H9 (cell line): ENCODE measurements at regions not wholly inside any gene's neighbourhood (a gene's known extent, or its start where the extent isn't known, plus 50 kb on each side); places are given as distances from the start of the nearest gene placed in this dataset.

Experiments
- DNase-seq: peaks from one replicate; pipeline ENCODE4 v3.0.0-alpha.2; 2017
- H2AFZ ChIP-seq: one replicate; pipeline ENCODE4 v1.6.1; 2013; ENCODE audit warnings: mild to moderate bottlenecking, low read length, control low read depth, moderate library complexity
- H2AK5ac ChIP-seq: 2 replicates; pipeline ENCODE4 v1.6.1; 2013; ENCODE audit warnings: low read length, control low read depth, mixed read lengths; ENCODE audit not compliant: insufficient read length
- H2BK120ac ChIP-seq: one replicate; pipeline ENCODE4 v1.6.1; 2013; ENCODE audit warnings: low read depth, mild to moderate bottlenecking, low read length, control low read depth, inconsistent platforms; ENCODE audit not compliant: poor library complexity, severe bottlenecking
- H2BK12ac ChIP-seq: 2 replicates; pipeline ENCODE4 v1.6.1; 2013; ENCODE audit warnings: low read length, control low read depth, mixed read lengths, low read depth; ENCODE audit not compliant: insufficient read length
- H2BK15ac ChIP-seq: 2 replicates; pipeline ENCODE4 v1.6.1; 2013; ENCODE audit warnings: low read depth, low read length, control low read depth
- H2BK20ac ChIP-seq: one replicate; pipeline ENCODE4 v1.6.1; 2013; ENCODE audit warnings: low read depth, mild to moderate bottlenecking, low read length, control low read depth, inconsistent platforms; ENCODE audit not compliant: poor library complexity, severe bottlenecking
- H2BK5ac ChIP-seq: 2 replicates; pipeline ENCODE4 v1.6.1; 2013; ENCODE audit warnings: low read length, control low read depth, mixed read lengths; ENCODE audit not compliant: insufficient read length
- H3K14ac ChIP-seq: 2 replicates; pipeline ENCODE4 v1.6.1; 2013; ENCODE audit warnings: low read length, control low read depth; ENCODE audit not compliant: insufficient read depth
- H3K18ac ChIP-seq: 2 replicates; pipeline ENCODE4 v1.6.1; 2013; ENCODE audit warnings: low read depth, mild to moderate bottlenecking, mixed read lengths, low read length, control low read depth; ENCODE audit not compliant: insufficient read length
- H3K23ac ChIP-seq: 2 replicates; pipeline ENCODE4 v1.6.1; 2013; ENCODE audit warnings: low read length, control low read depth, mixed read lengths, low read depth; ENCODE audit not compliant: insufficient read length
- H3K23me2 ChIP-seq: 2 replicates; pipeline ENCODE4 v1.6.1; 2013; ENCODE audit warnings: low read depth, mild to moderate bottlenecking, mixed read lengths, low read length, control low read depth; ENCODE audit not compliant: insufficient read length, poor library complexity, severe bottlenecking
- H3K27ac ChIP-seq: 2 replicates; pipeline ENCODE4 v1.5.1; 2013; ENCODE audit warnings: low read length, control low read depth, mixed read lengths, low read depth; ENCODE audit not compliant: insufficient read length
- H3K27me3 ChIP-seq: 2 replicates; pipeline ENCODE4 v1.6.1; 2013; ENCODE audit warnings: low read length, control low read depth, inconsistent platforms; ENCODE audit not compliant: insufficient read depth
- H3K4ac ChIP-seq: 2 replicates; pipeline ENCODE4 v1.6.1; 2013; ENCODE audit warnings: low read depth, mild to moderate bottlenecking, control low read depth, inconsistent platforms, low read length, moderate library complexity
- H3K4me1 ChIP-seq: 2 replicates; pipeline ENCODE4 v1.6.1; 2013; ENCODE audit warnings: low read length, control low read depth, inconsistent platforms; ENCODE audit not compliant: insufficient read depth
- H3K4me2 ChIP-seq: 2 replicates; pipeline ENCODE4 v1.6.1; 2013; ENCODE audit warnings: low read length, control low read depth, mixed read lengths; ENCODE audit not compliant: insufficient read length, insufficient read depth
- H3K56ac ChIP-seq: 2 replicates; pipeline ENCODE4 v1.6.1; 2013; ENCODE audit warnings: low read depth, mild to moderate bottlenecking, mixed read lengths, low read length, control low read depth; ENCODE audit not compliant: insufficient read length
- H3K79me1 ChIP-seq: 2 replicates; pipeline ENCODE4 v1.6.1; 2013; ENCODE audit warnings: low read depth, mild to moderate bottlenecking, moderate library complexity, low read length, control low read depth, inconsistent platforms; ENCODE audit not compliant: insufficient read depth, poor library complexity, severe bottlenecking
- H3K79me2 ChIP-seq: 2 replicates; pipeline ENCODE4 v1.6.1; 2013; ENCODE audit warnings: low read length, control low read depth, inconsistent platforms; ENCODE audit not compliant: insufficient read depth
- H3K9ac ChIP-seq: 2 replicates; pipeline ENCODE4 v1.6.1; 2013; ENCODE audit warnings: low read length, control low read depth, mixed read lengths; ENCODE audit not compliant: insufficient read length; ENCODE audit errors: extremely low read depth
- H3K9me3 ChIP-seq: one replicate; pipeline ENCODE4 v1.6.1; 2013; ENCODE audit warnings: low read depth, low read length, inconsistent platforms; ENCODE audit not compliant: control insufficient read depth
- H3T11ph ChIP-seq: one replicate; pipeline ENCODE4 v1.6.1; 2013; ENCODE audit warnings: mild to moderate bottlenecking, low read length, control low read depth, inconsistent platforms
- H4K20me1 ChIP-seq: one replicate; pipeline ENCODE4 v1.6.1; 2013; ENCODE audit not compliant: control insufficient read depth, insufficient read length, insufficient read depth
- H4K5ac ChIP-seq: 2 replicates; pipeline ENCODE4 v1.6.1; 2013; ENCODE audit warnings: low read depth, mild to moderate bottlenecking, mixed read lengths, low read length, control low read depth; ENCODE audit not compliant: insufficient read length
- H4K8ac ChIP-seq: replicated peaks from 2 replicates; pipeline ENCODE4 v1.6.1; 2013; ENCODE audit warnings: low read length, control low read depth, mixed read lengths, low read depth; ENCODE audit not compliant: insufficient read length
- H4K91ac ChIP-seq: 2 replicates; pipeline ENCODE4 v1.6.1; 2013; ENCODE audit warnings: low read depth, mild to moderate bottlenecking, moderate library complexity, mixed read lengths, low read length, control low read depth; ENCODE audit not compliant: insufficient read length
- H3K27ac Mint-ChIP-seq, 3 experiments: 2 replicates in 2 of 3; 3 replicates in 1 of 3; pipeline ENCODE4 v1.8.0; 2020 to 2021; ENCODE audit warnings: mixed read lengths in 3 of 3, mild to moderate bottlenecking in 1 of 3, moderate library complexity in 1 of 3
- H3K27me3 Mint-ChIP-seq: 2 replicates; pipeline ENCODE4 v1.8.0; 2021; ENCODE audit warnings: low read depth, mild to moderate bottlenecking, moderate library complexity, mixed read lengths
- H3K36me3 Mint-ChIP-seq, 3 experiments: 2 replicates in 2 of 3; 3 replicates in 1 of 3; pipeline ENCODE4 v1.8.0; 2020 to 2021; ENCODE audit warnings: low read depth in 3 of 3, mixed read lengths in 3 of 3; ENCODE audit not compliant: insufficient read depth in 1 of 3
- H3K4me1 Mint-ChIP-seq, 2 experiments: 2 replicates each; pipeline ENCODE4 v1.8.0; 2020; ENCODE audit warnings: mixed read lengths in 2 of 2
- H3K4me3 Mint-ChIP-seq, 2 experiments: 2 replicates in 1 of 2; 3 replicates in 1 of 2; pipeline ENCODE4 v1.8.0; 2020 to 2021; ENCODE audit warnings: mild to moderate bottlenecking in 2 of 2, mixed read lengths in 2 of 2, moderate library complexity in 1 of 2
- H3K9me3 Mint-ChIP-seq, 2 experiments: 2 replicates in 1 of 2; 3 replicates in 1 of 2; pipeline ENCODE4 v1.8.0; 2020; ENCODE audit warnings: mild to moderate bottlenecking in 2 of 2, mixed read lengths in 2 of 2, moderate library complexity in 1 of 2
- CTCF ChIP-seq: fragments of 200-600 bp; sonication (generic); conservative IDR thresholded peaks from 3 replicates; pipeline ENCODE4 v1.8.0; 2021; ENCODE audit warnings: antibody characterized with exemption, mild to moderate bottlenecking
- WGBS: extraction: QIAGEN DNeasy Blood & Tissue Kit; methylation state at CpG from one replicate; pipeline ENCODE4 v1.1.7; 2013; ENCODE audit warnings: missing lambda C conversion rate, low lambda C conversion rate, mixed read lengths; ENCODE audit not compliant: insufficient read length; ENCODE audit errors: extremely low coverage; 5-methylcytosine and 5-hydroxymethylcytosine counted together

GRCh38 chr1:14440166-14440565, 158.3 kb upstream of the KAZN start:
- Histone ChIP-seq H3K27me3 (no peaks in the 10 kb centered on the region), H2AFZ (no peak overlapping the region), H4K8ac (no peak overlapping the region), H3K79me2 (no peaks in the 10 kb centered on the region), H2BK20ac (no peak overlapping the region), H3K4me1 (no peaks in the 10 kb centered on the region), H4K91ac (no peak overlapping the region), H3T11ph (no peak overlapping the region), H2BK12ac (no peak overlapping the region), H2BK5ac (no peak overlapping the region), H3K23ac (no peak overlapping the region), H3K9me3 (no peaks in the 10 kb centered on the region), H3K14ac (no peak overlapping the region), H2BK120ac (no peak overlapping the region), H3K18ac (no peak overlapping the region), H3K4me2 (no peak overlapping the region), H4K20me1 (no peaks in the 10 kb centered on the region), H2AK5ac (no peak overlapping the region), H3K79me1 (no peaks in the 10 kb centered on the region), H3K23me2 (no peaks in the 10 kb centered on the region), H3K9ac (no peak overlapping the region), H3K56ac (no peak overlapping the region), H2BK15ac (no peak overlapping the region), H3K27ac (no peak overlapping the region), H4K5ac (no peak overlapping the region), H3K4ac (no peak overlapping the region)
- no peak for DNase-seq
- H3K9me3 Mint-ChIP-seq = no peaks in the 10 kb centered on the region; a peak in 1 of 5 replicates
- no peak for TF ChIP-seq CTCF
- no CpG with 5 or more reads among the region's 9 CpGs for WGBS
- H3K4me1 Mint-ChIP-seq = peaks cover 5 to 6% of the 10 kb centered on the region in 2 experiments; a peak in 3 of 4 replicates
- H3K4me3 Mint-ChIP-seq = no peak overlapping the region
- H3K27me3 Mint-ChIP-seq = peaks cover 7% of the 10 kb centered on the region; the same call in 1 of the 2 replicates
- no peaks in the 10 kb centered on the region for H3K36me3 Mint-ChIP-seq
- H3K27ac Mint-ChIP-seq = no peak overlapping the region; a peak in 1 of 7 replicates
